ENCODE measurements at regions not wholly inside any gene's neighbourhood (a gene's known extent, or its start where the extent isn't known, plus 50 kb on each side); places are given as distances from the start of the nearest gene placed in this dataset.

DNA sequence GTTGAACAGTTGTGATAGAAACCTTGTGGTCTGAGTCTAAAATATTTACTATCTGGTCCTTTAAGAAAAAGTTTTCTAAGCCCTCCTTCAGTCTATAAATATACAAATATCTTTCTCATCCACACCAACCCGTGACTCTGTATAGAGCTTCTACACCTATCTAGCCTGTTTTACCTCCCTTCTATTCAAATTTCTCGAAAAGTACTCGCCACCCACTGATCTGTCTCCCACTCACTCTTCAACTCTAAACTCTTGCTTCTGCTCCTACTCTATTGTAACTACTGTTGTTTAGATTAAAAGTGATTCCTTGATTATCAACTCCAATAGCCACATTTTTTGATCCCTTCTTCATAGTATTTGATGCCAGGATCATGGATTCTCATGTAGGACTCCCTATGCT is 329.4 kb upstream of the MAN1A1 start:
- DNase-seq (no peak), ATAC-seq (no peak)
- Histone ChIP-seq H3K36me3 (no peaks in the 10 kb centered on the region), H3K27me3 (ENCODE audit: low read depth) (no peaks in the 10 kb centered on the region), H3K27ac (no peak overlapping the region), H3K9me3 (no peaks in the 10 kb centered on the region), H3K4me3 (no peak overlapping the region), H3K4me1 (no peaks in the 10 kb centered on the region)
- TF ChIP-seq, protein P1, sequence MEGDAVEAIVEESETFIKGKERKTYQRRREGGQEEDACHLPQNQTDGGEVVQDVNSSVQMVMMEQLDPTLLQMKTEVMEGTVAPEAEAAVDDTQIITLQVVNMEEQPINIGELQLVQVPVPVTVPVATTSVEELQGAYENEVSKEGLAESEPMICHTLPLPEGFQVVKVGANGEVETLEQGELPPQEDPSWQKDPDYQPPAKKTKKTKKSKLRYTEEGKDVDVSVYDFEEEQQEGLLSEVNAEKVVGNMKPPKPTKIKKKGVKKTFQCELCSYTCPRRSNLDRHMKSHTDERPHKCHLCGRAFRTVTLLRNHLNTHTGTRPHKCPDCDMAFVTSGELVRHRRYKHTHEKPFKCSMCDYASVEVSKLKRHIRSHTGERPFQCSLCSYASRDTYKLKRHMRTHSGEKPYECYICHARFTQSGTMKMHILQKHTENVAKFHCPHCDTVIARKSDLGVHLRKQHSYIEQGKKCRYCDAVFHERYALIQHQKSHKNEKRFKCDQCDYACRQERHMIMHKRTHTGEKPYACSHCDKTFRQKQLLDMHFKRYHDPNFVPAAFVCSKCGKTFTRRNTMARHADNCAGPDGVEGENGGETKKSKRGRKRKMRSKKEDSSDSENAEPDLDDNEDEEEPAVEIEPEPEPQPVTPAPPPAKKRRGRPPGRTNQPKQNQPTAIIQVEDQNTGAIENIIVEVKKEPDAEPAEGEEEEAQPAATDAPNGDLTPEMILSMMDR (IDR thresholded peaks at IDR 0.05) = no peak
- intact Hi-C loops (cut with DNase I) = no loop called here

DNA sequence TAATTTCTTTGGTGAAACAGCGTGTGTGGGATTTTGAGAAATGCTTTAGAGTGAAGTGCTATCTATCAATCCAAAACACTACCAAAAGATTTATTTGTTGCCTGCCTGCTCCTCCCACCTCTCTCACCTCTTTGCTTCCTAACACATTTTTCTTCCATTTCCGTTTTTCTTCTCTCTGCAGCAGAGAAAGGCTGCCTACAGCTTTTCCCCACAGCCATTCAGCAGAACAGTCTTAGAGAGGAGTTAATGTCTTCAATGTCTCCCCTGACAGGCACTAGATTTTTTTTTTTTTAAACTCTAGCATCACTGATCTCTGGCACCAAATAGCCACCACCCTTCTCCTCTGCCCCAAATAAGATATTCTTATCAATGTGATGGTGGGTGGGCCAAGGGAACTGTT is 327.8 kb upstream of the MAN1A1 start:
- no peak overlapping the region for H3K4me3 ChIP-seq
- DNase-seq (no peak), ATAC-seq (no peak)
- H3K9me3 ChIP-seq = no peaks in the 10 kb centered on the region
- H3K36me3 ChIP-seq = no peaks in the 10 kb centered on the region
- H3K27me3 ChIP-seq (ENCODE audit: low read depth) = no peaks in the 10 kb centered on the region
- intact Hi-C loops (cut with DNase I) = no loop called here
- no peak overlapping the region for H3K27ac ChIP-seq
- no peaks in the 10 kb centered on the region for H3K4me1 ChIP-seq
- TF ChIP-seq, protein P1 (IDR thresholded peaks at IDR 0.05) = no peak

DNA sequence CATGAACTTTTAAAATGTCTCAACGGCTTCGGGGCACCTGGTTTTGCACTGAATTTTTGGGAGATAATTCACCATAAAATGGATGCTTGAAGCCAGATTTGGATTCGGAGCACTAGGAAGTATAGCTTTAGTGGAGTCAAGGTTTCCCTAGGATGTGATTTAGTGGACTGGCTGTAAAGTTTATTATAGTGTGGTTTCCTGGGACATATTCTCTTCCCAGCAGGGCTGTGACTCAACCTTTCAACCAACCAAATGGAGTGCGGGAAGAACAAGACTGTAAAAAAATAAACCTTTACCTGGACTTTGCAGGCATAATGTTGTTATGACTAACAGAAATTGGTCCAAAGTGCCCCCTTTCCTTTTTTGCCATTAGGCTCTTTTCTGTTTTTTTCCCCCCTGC is 327.4 kb upstream of the MAN1A1 start:
- H3K4me3 ChIP-seq = no peak overlapping the region
- ATAC-seq = no peak
- H3K27me3 ChIP-seq (ENCODE audit: low read depth) = no peaks in the 10 kb centered on the region
- H3K27ac ChIP-seq = no peak overlapping the region
- no peaks in the 10 kb centered on the region for H3K36me3 ChIP-seq
- TF ChIP-seq, protein P1 (IDR thresholded peaks at IDR 0.05) = no peak
- intact Hi-C loops (cut with DNase I) = no loop called here
- no peaks in the 10 kb centered on the region for H3K9me3 ChIP-seq
- no peaks in the 10 kb centered on the region for H3K4me1 ChIP-seq
- DNase-seq = no peak

DNA sequence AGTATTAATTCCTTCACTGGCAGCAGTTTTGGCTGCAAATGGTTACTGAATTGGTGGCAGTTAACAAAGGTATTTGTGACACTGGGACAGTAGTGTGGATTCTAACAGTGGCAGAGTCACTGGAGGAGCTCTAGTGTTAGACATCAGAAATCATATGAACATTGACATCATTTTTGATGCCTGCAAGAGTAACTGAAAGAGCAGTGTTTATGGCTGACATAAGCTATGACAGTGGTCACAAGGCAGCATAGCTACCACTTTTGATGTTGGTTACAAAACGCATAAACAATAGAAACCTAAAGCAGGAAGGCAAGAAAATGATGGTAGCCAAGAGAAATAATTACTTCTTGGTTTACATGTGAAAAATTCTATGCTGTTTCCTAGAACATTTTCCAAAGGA is 326.7 kb upstream of the MAN1A1 start:
- H3K9me3 ChIP-seq = no peaks in the 10 kb centered on the region
- TF ChIP-seq, protein P1 (IDR thresholded peaks at IDR 0.05) = no peak
- no peaks in the 10 kb centered on the region for H3K27me3 ChIP-seq (ENCODE audit: low read depth)
- no peaks in the 10 kb centered on the region for H3K36me3 ChIP-seq
- no peak overlapping the region for H3K27ac ChIP-seq
- H3K4me1 ChIP-seq = no peaks in the 10 kb centered on the region
- DNase-seq (no peak), ATAC-seq (no peak)
- no peak overlapping the region for H3K4me3 ChIP-seq
- intact Hi-C loops (cut with DNase I) = no loop called here

DNA sequence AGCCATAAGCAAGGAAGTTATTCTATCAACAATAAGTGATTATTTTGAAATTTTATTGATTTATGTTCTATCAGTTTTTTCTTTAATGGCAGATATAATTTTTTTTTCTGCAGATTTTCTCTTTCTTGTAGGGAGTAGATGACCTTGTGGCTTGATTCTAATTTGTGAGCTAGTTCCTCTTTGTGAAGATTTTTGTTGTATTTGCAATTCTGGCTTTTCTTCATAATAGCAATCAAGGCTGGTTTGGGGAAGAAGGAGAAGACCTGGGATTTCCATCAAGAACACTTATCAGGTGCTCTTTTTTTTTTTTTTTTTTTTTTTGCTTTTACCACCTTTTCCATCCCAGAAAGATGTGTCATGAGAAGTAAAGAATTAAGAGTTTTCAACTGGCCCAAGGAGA is 324.2 kb upstream of the MAN1A1 start:
- no peaks in the 10 kb centered on the region for H3K27me3 ChIP-seq (ENCODE audit: low read depth)
- H3K36me3 ChIP-seq = no peaks in the 10 kb centered on the region
- DNase-seq = no peak
- H3K27ac ChIP-seq = no peak overlapping the region
- no peak for ATAC-seq
- H3K4me3 ChIP-seq = no peak overlapping the region
- TF ChIP-seq, protein P1 (IDR thresholded peaks at IDR 0.05) = no peak
- intact Hi-C loops (cut with DNase I) = no loop called here
- no peaks in the 10 kb centered on the region for H3K4me1 ChIP-seq
- no peaks in the 10 kb centered on the region for H3K9me3 ChIP-seq

DNA sequence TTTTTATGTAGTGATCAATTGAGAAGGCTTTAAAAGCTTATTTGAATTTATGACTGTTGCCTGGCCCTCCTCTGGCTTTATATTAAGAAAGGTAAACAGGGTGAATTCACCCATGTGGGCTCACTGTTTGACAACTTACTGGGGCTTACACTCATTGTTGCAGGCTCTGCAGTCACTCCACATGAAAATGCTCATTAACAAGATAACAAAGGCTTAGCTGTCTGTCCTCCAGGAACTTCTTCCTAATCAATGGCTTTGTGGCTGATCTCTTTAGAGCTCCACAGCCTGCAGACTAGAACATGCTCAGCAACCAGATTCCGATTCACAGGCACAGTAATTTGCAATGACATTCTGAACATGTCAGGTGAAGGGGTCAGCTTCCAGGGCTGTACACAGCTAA is 323.2 kb upstream of the MAN1A1 start:
- intact Hi-C loops (cut with DNase I) = no loop called here
- TF ChIP-seq, protein P1 (IDR thresholded peaks at IDR 0.05) = no peak
- Histone ChIP-seq H3K4me1 (no peaks in the 10 kb centered on the region), H3K9me3 (no peaks in the 10 kb centered on the region), H3K4me3 (no peak overlapping the region), H3K36me3 (no peaks in the 10 kb centered on the region), H3K27ac (no peak overlapping the region), H3K27me3 (ENCODE audit: low read depth) (no peaks in the 10 kb centered on the region)
- DNase-seq = no peak
- ATAC-seq = no peak

All from lower lobe of right lung (tissue), 2 donors.